Cerebellar nuclear complex (tissue), 1 donor: ENCODE measurements at regions not wholly inside any gene's neighbourhood (a gene's known extent, or its start where the extent isn't known, plus 50 kb on each side); places are given as distances from the start of the nearest gene placed in this dataset.

Source experiments
- DNase-seq, 2 experiments: peaks; one replicate each; lab custom pipeline; 2025; lab: John Stamatoyannopoulos, UW

DNA sequence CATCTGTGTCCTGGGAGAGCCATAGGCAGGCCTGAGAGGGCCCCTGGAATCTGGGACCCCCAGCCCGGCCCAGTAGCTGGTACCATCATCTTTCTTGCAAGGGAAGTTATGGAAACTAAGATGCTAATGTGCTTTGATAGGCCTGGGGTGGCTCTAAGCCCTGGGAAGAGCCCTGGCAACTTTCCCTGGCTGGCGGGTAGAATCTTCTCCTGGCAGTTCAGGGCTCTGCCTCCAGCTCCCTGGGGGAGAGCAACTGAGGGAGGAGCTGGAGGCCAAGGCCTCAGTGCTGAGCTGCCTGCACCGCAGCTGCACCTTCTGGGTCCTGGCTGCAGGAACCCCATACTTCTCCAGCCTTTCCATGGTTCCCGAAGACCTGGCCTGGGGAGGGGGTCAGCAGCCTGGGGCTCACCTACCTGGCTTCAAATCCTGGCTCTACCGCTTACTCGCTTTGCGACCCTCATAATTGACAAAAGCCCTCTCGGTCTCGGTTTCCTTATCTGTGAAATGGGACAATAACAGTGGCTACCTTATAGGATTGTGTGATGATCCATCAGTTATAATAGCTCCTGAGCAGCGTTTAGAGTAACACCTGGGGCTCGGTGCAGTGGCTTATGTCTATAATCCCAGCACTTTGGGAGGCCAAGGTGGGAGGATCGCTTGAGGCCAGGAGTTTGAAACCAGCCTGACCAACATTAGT, 333.7 kb downstream of the SEC14L1 start:
- no peak for DNase-seq

DNA sequence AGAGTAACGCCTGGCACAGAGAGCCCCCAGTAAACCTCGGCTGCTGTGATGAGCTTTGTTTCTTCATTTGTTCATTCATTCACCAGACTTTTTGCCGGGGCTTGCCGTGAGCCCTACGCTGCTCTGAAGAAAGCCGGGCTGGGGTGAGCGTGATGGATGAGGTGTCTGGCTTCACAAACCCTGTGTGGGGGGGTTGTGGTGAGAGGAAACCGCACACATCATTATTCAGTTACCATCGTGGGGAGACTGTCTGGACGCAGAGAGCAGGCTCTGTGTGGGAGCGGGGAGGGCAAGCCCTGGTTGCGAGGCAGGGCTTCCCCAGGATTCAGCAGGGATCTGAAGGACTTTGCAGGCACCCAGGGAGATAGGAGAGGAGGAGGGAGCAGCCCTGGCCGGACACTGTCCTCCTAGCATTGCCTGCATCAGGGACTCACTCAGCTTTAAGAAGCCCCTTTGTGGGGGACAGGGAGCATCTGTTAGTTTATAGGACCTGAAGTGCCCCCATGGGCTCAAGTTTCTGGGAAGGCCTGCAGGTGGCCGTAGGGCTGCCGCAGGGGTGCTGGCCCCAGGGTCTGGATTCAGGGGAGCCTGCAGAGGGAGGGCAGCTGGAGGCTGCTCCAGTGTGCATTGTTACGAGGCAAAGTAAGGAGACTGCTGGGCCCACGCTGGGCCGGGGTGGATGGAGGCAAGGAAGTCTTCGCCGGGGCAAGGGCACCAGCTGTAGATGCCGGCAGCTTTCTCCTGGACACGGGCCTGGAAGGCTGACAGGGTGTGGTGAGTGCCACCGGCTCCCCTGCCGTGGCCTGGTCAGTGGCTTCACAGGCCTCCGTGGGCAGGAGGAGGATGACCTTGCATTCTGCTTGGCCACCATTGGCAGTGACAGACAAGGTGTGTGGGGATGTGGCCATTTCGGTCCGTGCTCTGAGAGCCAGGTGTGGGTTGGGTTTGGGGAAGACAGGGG, 334.5 kb downstream of the SEC14L1 start:
- no peak for DNase-seq

DNA sequence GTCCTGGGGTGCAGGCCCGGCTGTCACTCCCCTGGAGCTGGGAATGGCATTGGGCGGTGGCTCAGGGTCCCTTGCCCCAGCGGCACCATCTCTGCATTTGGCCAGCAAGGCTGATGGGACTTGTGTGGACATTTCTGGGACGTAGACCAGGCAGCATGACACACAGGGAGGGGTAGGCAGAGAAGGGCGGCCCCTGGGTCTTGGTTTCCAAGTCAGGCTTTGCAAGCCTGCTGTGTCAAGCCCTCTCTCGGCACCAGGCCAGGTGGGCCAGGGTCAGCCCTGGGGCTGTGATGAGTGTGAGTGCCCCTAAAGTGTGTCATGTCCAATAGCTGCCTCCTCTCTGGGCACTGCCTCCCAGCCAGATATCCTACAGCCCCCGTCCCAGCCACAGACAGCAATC, 335.2 kb downstream of the SEC14L1 start:
- no peak for DNase-seq

DNA sequence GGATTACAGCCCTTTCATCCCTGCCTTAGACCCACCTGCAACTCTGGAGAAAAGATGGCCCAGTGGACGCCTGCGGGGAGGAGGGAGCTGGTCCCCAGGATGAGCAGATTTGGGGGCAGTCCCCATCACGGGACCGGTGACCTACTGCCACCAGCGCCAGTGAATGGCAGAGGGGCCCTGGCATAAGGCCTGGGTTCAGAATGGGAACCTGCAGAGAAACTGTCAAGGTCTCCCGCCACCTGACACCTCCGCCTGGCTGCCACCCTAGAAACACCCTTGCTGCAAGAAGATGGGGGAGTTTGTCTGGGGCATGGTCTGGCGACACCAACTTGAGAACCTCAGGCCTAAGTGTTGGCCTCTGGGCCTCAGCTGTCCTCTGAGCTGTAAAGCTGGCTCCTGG, 335.7 kb downstream of the SEC14L1 start:
- DNase-seq: no peak

DNA sequence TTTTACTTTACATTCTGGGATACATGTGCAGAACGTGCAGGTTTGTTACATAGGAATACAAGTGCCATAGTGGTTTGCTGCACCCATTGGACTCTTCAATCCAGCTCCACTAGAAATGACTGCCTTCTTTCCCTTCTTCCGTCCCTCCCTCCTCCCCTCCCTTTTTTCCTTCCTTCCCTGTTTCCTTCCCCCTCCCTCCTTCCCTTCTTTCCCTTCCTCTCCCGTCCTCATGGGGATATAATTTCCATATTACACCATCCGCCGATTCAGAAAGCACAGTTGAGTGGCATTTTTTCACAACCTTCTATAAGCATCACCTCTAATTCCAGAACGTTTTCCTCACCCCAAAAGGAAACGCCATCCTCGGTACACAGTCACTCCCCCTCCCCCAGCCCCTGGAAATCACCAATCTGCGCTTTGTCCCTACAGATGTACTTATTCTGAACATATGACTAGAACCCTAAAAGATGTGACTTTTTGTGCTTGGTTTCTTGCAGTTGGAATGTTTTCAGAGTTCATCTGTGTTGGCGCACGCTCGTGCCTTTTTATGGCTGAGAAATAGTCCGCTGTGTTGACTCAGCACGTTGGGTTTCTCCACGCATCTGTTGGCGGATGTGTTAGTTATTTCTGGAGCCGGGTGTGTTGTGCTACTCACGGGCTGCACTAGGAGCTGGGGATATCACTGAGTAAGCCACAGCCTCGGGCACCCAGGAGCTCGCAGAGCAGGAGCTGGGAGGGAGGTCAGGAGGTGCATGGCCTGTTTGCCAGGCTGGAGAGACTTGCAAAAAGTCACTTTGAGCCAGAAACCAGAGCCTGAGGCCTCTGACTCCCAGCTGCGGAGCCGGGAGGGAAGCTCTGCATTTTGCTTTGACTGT, 336.4 kb downstream of the SEC14L1 start:
- no peak for DNase-seq

DNA sequence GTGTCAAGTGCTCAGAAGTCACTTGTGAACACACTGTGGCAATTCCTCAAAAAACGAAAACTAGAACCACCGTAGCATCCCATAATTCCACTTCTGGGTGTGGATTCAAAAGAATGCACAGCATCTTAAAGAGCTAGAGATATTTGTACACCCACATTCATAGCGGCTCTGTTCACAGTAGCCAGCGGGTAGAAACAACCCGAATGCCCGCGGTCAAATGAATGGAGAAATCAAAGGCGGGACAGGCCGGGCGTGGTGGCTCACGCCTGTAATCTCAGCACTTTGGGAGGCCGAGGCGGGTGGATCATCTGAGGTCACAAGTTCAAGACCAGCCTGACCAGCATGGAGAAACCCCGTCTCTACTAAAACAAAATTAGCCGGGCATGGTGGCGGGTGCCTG, 337.5 kb downstream of the SEC14L1 start:
- no peak for DNase-seq

DNA sequence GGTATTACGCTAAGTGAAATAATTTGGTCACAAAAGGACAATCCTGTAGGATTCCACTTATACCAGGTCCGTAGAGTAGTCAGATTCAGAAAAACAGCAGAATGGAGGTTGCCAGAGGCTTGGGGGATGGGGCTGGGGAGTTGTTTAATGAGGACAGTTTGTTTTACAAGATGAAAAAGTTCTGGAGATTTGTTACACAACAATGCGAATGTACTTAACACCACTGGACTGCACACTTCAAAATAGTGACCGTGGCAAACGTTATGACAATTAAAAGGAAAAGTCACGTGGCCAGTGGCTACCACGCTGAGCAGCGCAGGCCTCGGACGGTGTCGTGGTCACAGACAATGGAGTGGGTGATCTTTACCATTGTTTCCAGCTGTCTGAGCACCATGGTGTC, 338.1 kb downstream of the SEC14L1 start:
- DNase-seq: no peak

DNA sequence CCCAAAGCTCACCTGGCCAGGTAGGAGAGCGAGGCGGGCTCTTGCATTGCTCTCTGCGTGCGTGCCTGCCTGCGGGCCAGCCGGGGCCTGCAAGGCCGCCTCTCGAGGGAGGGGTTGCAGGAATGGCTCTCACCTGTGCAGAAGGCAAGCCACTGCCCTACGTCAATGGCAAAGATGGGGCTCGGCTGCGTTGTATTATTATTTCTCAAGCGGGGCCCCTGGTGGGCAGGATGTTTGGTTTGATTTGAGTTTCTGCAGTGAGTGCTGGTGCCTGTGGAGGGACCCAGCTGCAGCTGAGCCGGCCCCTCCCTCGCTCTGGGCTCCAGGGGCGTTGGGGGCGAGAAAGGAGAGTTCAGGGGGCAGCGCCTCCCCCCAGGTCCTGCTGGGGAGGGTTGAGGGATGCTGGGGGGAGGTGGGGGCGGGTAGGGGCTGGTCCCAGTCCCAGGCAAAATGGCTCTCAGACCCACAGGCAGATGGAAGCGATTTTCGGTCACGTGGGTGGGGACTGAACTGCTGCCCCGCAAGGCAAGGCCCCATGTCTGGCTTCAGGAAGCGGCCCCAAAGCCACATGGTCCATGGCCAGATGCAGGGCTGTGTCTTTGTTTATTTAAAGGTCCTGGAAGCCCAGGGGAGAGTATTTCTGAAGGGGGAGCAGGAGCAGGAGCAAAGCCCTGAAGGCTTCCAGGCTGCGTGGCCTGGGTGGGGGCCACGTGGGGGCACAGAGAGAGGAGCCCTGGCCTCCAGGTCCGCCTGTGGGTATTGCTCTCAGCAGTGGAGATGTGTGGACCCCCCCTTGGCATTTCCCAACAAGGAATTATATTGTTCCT, 338.8 kb downstream of the SEC14L1 start:
- no peak for DNase-seq

DNA sequence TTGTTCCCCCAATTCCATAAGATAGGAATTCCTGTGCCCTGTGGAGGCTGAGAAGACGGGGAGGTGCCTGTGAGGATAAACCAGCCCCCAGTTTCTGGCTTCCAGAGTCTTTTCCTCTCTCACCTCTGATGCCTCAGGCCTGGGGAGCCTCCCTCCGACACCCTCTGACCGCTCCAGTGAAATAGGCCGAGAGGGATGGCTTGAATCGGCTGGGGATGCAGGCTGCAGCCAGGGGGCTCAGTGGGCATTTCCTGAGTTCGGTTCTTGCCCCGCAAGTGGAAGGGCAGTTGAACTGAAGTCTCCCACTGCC, 339.4 kb downstream of the SEC14L1 start:
- DNase-seq: no peak

DNA sequence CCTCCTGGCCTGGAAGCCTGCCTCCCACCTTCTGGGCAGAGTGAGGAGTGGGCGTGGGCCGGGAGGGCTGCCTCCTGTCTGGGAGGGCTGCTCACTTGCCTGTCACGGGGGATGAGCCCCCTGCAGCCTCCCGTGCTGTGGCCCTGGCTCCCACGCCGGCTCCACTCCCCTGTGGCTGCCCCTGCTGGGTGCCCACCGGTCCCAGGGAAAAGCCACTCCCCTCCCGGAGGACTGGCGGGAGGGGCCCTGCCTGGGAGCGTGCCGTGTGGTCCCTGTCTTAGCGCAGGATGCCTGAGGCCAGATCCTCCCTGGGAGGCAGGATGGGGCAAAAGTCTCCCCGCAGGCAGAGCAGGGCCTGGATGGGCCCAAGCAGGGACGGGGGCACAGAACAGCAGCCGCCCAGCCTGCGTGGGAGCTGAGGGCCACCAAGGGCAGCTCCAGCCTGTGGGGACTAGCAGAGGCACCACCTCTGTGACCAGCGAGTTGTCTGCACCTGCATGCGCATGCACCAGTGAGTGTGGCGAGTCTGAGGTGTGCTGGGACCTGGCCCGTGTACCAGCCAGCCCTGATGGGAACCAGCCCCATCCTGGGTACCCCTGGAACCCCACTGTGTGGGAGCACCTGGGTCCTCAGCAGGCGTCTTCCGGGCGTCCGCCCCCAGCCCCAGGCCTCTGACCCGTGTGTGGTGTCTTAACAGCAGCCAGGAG, 339.9 kb downstream of the SEC14L1 start:
- DNase-seq: no peak

DNA sequence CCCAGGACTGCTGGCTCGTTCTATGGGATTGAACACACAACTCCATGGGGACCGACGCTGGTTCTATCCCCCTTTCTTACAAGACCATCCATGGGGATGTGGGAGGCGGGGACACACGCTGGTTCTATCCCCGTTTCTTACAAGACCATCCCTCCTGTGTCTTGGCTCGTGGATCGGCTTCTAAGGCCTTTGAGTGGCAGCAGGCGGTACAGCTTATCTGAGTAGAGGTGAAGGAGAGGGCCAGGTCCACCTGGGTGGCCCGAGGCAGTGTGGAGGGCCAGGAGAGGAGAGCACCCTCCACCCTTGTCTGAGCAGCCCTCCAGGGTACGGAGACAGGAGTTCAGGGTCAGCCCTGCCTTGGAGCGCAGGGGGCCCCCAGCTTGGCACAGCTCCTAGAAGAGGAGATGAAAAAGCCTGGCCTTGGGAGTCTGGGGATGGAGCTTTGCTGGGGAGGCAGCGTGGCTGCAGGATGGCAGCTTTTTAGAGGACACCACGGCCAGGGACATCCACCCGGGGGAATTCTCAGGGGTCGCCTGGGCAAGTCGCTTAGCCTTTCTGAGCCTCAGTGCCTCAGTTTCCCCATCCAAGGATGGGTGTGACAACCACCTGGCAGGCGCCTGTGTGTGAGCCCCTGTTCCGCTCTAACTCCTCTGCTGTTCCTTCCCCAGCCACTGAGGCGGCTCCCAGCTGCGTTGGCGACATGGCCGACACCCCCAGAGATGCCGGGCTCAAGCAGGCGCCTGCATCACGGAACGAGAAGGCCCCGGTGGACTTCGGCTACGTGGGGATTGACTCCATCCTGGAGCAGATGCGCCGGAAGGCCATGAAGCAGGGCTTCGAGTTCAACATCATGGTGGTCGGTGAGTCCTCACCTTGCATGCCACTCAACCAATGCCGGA, 341.0 kb downstream of the SEC14L1 start:
- DNase-seq: no peak

DNA sequence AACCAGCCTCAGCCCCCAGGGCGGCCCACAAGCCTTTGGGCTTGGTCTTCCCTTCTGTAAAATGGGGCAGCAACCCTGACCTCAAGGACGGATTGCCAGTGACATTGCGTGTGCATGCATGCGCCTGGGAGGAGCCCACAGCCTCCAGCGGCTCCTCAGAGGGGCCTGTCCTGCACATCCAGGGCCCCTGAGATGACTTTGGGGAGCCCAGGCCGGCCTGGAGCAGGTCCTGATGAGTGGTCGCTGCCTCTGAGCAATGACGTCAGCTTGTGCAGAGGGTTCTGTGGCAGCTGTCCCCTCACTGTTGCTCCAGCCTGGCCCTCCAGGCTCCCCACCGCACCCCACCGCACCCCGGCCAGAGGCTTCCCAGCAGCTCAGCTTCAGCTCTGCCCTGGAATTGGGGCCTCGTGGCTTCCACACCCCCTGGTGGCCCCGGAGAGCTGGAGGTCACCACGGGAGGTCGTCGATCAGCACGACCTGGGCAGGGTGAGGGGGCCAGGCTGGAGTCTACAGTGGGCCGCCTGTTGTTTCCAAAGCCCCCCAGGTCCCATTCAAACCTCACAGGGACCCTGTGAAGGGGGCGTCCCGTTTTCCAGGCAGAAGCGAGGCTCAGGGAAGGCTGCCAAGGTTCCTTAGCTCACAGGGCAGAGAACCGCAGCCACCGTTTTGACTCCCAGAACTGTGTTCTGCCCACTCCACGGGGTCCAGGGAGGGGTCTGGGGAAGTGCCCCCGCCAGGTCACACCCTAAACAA, 341.8 kb downstream of the SEC14L1 start:
- no peak for DNase-seq

DNA sequence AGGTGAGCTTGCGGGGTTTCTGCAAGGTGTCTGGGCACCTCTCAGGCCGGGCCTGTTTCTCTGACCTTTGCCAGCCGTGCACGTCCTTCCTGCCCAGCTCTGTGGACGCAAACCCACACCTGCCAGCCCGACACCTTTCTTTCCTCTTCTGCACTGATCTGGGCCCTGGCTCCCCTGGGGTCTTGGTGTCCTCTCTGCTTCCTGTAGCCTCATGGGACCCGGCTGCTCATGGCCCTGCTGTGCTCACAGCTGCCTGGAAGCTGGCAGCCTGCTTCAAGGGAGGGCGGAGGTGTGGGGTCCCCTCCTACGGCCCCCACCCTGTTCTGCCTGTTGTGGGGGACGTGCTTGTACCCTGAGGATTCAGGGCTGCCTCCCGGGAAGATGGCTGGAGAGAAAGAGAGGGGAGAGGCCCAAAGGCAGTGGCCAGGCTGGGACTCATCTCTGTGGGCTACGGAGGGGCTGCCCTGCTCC, 342.4 kb downstream of the SEC14L1 start:
- DNase-seq: no peak

DNA sequence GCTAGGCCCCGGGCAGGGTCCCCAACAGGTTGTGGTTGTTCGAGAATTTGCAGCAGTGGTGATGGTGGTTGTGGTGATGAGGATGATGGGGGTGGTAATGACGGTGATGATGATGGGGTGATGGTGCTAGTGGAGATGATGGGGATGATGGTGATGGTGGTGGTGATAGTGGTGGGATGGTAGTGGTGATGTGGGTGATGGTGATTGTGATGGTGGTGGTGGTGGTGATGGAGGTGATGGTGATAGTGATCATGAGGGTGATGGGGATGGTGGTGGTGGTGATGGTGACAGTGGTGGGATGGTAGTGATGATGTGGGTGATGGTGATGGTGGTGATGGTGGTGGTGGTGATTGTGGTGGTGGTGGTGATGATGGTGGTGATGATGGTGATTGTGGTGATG, 343.3 kb downstream of the SEC14L1 start:
- no peak for DNase-seq

DNA sequence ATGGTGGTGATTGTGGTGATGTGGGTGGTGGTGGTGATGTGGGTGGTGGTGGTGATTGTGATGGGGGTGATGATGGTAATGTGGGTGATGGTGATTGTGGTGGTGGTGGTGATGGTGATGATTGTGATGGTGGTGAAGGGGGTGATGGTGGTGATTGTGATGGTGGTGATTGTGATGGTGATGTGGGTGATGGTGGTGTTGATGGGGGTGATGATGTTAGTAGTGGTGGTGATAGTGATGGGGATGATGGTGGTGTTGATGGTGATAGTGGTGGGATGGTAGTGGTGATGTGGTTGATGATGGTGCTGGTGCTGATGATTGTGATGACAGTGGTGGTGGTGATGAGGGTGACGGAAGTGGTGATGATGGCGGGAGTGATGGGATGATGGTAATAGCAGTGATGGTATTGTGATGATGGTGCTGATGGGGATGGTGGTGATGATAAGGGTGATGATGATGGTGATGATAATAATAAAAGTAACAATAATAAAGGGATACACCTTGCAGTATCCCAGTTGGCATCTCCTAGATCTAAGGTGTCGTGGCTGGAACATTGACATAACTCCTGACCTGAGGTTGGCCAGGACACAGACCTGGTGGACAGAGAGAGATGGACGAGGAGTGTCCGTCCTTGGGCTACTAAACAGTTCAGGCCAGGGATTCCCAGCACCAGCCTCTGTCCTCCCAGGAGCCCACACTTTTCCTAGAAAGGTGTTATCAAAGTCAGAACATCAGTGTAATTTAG, 344.5 kb downstream of the SEC14L1 start:
- no peak for DNase-seq

DNA sequence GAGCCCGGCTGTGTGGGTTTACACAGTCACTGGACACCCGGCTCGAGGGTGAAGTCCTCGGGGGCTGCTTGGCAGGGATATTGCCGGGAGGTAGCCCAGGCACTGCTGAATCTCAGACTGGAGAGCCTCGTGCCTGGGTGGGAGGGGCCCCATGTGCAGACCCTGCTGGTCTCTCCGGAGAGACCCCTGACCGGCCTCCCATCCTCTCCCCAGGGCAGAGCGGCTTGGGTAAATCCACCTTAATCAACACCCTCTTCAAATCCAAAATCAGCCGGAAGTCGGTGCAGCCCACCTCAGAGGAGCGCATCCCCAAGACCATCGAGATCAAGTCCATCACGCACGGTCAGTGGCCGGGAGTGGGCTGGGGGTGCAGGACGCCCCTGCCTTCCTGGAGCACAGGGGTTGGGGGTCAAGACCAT, 346.5 kb downstream of the SEC14L1 start:
- DNase-seq: no peak

DNA sequence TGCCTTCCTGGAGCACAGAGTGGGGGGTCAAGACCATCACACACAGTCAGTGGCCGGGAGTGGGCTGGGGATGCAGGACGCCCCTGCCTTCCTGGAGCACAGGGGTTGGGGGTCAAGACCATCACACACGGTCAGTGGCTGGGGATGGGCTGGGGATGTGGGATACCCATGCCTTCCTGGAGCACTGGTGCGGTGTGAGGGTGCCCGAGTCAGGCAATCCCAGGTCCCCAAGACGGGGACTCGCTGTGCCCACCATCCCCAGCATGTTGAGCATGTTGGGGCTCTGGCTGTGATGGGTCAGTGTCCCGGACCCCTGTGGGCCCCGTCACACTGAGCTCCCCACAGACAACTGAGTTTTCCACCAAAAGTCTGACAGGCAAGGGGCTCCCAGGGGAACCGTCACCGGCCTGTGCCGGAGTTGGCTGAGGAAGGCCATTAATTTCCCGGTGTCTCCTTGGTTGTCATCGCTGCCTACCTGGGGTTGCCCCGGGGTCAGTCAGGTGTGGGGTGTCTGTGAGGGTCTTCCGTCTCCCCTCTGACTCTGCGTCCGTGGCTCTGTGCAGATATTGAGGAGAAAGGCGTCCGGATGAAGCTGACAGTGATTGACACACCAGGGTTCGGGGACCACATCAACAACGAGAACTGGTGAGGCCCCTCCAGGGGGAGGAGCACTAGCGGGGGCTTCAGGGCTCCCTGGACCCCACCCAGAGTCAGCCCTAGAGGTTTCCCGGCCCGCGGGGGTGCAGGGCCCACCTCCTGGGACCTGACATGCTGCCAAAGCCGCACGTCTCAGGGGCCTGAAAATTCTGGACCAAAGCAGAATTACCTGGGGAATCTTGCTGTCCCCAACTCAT, 347.1 kb downstream of the SEC14L1 start:
- DNase-seq: no peak
